ENCODE measurements at regions not wholly inside any gene's neighbourhood (a gene's known extent, or its start where the extent isn't known, plus 50 kb on each side); places are given as distances from the start of the nearest gene placed in this dataset.
A peak's percentile ranks its signal among the peaks of the same experiment; 100 is the strongest.

DNA sequence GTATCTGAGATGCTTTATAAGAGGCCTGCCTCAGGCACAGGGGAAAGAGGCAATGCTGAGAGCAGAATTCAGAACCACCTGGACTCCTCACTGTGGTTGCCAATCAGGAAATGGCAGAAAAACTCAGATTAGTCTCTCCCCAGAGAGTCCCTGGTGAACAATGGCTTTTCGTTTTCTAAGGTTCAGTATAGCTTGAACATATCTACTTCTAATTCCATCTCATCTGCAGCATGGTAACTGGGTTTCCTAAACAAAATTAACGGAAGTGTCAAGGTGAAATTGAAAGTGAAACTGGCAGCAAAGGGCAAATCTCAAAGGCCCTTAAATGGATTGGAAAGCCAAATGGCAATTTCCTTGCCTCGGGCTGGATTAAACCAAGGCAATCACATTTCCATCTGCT, 480.2 kb upstream of the ACVR2A start:
- peak; percentile 34 for ATAC-seq
- intact Hi-C loops (cut with DNase I, micrococcal nuclease): no loop called here
- no peak for DNase-seq

- no peak for ATAC-seq
- DNase-seq: no peak
- intact Hi-C loops (cut with DNase I, micrococcal nuclease): no loop called here
Measured at GRCh38 chr2:147363181-147363580, 481.6 kb upstream of the ACVR2A start.

DNA sequence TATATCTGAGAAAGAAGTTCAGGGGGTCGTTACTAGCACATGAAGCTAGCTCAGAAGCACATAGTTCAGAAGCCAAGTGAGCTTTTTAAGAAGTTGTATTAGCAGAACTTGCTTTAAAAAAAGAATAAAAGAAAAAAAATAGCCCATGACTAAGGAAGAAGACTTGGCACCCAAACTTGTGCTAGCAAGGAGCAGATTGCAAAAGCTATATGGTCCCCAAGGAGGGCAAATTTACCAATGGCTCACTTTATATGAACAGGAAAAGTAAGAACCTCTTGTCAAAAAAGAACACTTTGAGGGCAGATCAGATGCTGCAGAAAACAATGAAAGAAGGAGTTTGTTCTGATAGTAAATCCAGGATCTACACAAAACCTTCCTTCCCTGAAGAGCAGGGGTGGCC, 486.5 kb upstream of the ACVR2A start:
- ATAC-seq: no peak
- intact Hi-C loops (cut with DNase I, micrococcal nuclease): no loop called here
- no peak for DNase-seq

GRCh38 chr2:147356157-147356556, 488.7 kb upstream of the ACVR2A start:
- no peak for DNase-seq
- no peak for ATAC-seq
- intact Hi-C loops (cut with DNase I, micrococcal nuclease): no loop called here

GRCh38 chr2:147355706-147356105, 489.1 kb upstream of the ACVR2A start:
- DNase-seq (no peak), ATAC-seq (no peak)
- intact Hi-C loops (cut with DNase I, micrococcal nuclease): no loop called here

DNA sequence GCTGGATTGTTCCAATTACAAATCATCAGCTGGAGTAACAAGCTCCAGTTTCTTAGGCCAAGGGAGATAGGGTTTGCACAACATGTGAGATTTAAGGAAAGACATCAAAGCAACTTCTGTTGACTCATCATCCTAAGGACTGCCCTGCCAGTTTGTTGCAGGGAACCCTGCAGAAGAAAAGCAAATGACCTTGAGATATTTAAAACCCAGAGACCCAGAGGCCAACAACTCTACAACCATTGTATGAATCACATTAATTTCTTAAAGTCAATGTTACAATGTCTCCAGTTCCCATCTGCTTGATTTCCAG, 491.8 kb upstream of the ACVR2A start:
- DNase-seq (no peak), ATAC-seq (no peak)
- intact Hi-C loops (cut with DNase I, micrococcal nuclease): no loop called here

DNA sequence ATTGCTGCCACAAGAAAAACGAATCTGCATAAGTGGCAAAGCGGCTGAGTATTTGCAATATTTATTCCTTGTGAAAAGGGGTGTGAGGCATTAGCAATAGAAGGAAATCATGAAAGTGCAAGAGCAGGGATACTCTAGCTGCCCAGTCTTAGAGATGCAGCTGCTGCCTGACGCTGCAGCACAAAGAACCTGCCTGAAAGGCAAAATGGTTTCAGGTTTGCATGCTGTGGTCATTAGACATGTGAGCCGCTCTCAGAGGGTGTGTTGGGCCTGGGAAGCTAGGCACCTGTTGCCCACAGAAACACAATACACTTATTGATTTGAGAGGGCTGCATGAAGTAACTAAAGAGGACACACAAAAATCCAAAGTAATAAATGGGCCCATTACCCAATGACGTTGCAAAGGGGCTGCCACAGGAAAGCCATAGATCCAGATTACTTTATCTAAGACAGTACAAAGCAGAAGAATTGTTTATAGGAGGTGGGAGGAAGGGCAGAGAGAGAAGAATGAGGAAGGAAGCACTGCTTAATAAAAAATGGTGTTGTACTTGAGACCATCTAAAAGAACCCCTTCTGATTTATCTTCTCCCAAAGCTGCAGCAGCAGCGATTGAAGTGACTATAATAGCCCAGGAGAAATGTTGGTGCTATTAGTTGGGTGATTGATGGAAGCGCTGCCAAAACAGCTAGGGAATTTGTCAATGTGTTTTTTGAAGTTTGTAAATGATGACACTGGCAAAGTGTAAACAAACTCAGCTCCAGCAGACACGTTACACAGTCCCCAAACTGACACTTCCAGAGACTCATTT, 492.4 kb upstream of the ACVR2A start:
- no peak for ATAC-seq
- DNase-seq: no peak
- intact Hi-C loops (cut with DNase I, micrococcal nuclease): no loop called here

- intact Hi-C loops (cut with DNase I, micrococcal nuclease): no loop called here
- no peak for ATAC-seq
- DNase-seq: no peak
Measured at GRCh38 chr2:147351784-147352183, 493.0 kb upstream of the ACVR2A start.

DNA sequence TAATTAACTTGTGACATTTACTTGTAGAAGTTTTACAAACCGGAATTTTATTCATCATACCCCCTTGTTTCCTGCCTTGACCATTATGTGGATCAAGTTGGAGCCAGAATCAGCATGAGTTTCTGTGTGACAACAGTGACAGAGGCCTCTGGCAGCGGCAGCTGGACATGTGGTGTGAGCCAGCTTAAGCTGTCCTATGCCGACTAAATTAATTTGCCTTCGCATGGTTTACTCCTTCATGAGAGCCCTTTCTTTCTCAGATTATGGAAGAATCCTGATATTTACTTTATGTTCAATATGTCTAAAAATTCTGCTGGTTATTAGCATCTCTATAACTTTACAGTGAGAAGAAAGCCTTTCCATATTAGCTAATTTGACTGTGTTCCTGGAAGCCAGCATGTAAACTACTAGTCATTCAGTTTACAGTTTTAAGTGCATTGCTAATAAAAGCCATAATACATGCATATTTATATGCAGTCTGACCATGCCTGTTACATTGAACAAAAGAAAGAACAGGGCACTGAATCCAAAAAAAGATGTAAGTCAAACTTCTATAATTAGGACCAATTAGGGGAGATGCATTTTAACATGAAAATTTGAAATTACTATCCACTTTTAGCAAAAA, 495.8 kb upstream of the ACVR2A start:
- DNase-seq (no peak), ATAC-seq (no peak)
- intact Hi-C loops (cut with DNase I, micrococcal nuclease): no loop called here

DNA sequence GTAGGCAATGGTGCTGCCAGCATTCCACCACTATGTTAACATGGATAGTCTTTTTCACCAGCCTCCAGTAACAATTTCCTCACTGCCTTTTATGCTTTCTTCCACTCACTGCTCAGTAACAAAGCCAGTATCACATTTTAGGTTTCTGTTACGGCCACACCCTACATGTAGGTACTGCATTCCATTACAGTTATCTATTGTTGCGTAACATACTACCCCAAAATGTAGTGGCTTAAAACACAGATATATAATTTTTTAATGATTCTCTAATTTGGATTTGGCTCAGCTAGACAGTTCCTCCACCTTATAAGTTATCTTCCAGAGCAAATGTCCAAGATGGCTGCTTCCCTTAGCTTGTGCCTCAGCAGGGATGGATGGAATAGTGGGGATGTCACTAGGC, 498.7 kb upstream of the ACVR2A start:
- intact Hi-C loops (cut with DNase I, micrococcal nuclease): no loop called here
- no peak for ATAC-seq
- no peak for DNase-seq

- intact Hi-C loops (cut with DNase I, micrococcal nuclease): no loop called here
- ATAC-seq (peak; percentile 98), DNase-seq (no peak)
Measured at GRCh38 chr2:147345246-147345645, 499.6 kb upstream of the ACVR2A start.

- intact Hi-C loops (cut with DNase I, micrococcal nuclease): no loop called here
- ATAC-seq (no peak), DNase-seq (no peak)
Measured at GRCh38 chr2:147342329-147342728, 502.5 kb upstream of the ACVR2A start.

DNA sequence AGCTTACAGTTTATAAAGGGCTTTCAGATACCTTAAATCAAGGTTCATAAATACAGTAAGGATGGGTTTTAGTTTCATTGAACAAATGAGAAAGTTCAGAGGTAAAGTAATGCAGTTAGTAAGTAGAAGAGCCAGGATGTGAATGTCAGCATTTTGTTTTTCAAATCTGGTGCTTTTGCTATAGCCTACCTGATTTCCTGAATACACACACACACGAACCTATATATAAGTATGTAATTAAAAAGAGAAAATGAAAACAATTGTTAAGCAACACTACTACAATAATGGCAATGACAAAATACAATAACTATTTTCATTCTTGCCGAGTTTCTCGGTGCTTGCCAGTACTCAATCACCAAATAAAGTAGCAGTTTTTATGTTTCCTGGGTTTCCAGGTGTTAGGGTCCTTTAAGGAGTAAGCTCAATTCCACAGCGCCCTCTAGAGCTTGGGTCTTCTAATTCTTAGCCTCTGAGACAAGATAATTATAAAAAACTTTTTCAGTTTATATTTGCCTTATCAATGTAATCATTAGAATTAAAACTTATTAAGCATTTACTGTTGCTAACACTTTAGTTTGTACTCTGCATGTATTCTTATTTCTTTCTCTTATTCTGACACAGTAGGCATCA, 512.9 kb upstream of the ACVR2A start:
- DNase-seq (peak in 1 of 2 donors; percentile 54), ATAC-seq (peak; percentile 41)
- intact Hi-C loops (cut with DNase I, micrococcal nuclease): no loop called here

DNA sequence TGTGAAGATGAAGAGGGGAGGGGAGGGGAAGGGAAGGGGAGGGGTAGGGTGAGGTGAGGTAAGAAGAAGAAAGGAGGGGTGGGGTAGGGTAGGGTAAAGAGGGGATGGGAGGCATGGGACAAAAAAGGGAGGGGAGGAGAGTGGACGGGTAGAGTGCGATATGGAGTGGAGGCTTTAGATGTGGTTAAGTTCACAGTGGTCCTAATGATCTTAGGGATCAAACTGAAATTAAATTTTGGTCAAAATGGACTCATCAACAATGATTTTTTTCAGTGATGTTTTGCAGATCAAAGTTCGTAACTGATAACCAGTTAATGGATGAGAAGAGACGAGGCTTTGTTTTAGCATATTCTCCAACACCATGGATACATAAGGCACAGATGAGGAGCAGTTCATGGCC, 513.9 kb upstream of the ACVR2A start:
- intact Hi-C loops (cut with DNase I, micrococcal nuclease): no loop called here
- DNase-seq (no peak), ATAC-seq (no peak)

DNA sequence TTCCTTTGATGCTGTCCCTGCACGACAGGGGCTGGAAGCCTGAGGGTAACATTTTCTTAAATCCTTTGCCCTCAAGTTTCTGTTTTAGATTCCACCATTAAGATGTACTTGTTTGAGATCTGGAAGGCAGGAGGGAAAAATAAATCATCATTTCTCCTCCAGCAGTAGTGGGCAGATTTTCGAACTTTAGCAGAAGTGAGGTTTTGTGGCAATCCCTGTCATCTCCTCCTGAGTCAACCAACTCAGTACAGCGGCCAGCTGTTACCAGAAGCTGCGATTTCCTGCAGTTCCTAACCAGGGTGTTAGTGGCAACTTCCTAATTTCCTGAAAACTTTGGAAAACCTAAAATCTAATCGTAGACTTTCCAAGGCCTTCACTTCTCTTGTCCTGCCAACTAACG, 517.2 kb upstream of the ACVR2A start:
- ATAC-seq: no peak
- DNase-seq: no peak

GRCh38 chr2:147325990-147326389, 518.8 kb upstream of the ACVR2A start:
- DNase-seq (no peak), ATAC-seq (peak; percentile 71)
- intact Hi-C loops (cut with DNase I, micrococcal nuclease): no loop called here

More for the DNA sequence above, 517.2 kb upstream of the ACVR2A start:
- intact Hi-C loops (cut with DNase I, micrococcal nuclease): no loop called here

- DNase-seq (no peak), ATAC-seq (no peak)
- intact Hi-C loops (cut with DNase I, micrococcal nuclease): no loop called here
Measured at GRCh38 chr2:147320146-147320545, 524.7 kb upstream of the ACVR2A start.

DNA sequence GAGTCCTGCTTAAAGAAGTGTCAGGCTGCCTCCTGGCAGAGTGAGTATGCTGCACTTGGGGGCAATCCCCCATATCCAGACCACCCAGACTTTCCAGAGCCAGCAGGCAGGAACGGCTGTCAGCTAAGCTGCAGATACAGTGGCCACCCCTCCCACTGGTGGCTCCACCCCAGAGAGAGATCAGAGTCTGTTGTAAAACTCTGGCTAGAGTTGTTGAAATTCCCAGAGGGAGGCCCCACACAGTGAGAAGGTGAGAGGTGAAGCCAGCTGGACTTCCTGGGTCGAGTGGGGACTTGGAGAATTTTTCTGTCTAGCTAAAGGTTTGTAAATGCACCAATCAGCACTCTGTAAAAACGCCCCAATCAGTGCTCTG, 533.8 kb upstream of the ACVR2A start:
- peak; percentile 99 for ATAC-seq
- intact Hi-C loops (cut with DNase I, micrococcal nuclease): no loop called here
- DNase-seq: peak; percentile 31 to 50

GRCh38 chr2:147310335-147311057, 534.3 kb upstream of the ACVR2A start:
- ATAC-seq (no peak), DNase-seq (no peak)
- intact Hi-C loops (cut with DNase I, micrococcal nuclease): no loop called here

GRCh38 chr2:147297820-147298219, 547.0 kb upstream of the ACVR2A start:
- DNase-seq (no peak), ATAC-seq (no peak)
- intact Hi-C loops (cut with DNase I, micrococcal nuclease): no loop called here

Data from left colon (tissue), 2 donors.